ENCODE measurements at regions not wholly inside any gene's neighbourhood (a gene's known extent, or its start where the extent isn't known, plus 50 kb on each side); places are given as distances from the start of the nearest gene placed in this dataset.

- H3K4me3 ChIP-seq (ENCODE audit: low read depth, low read length), result no peak overlapping the region
- no peak for DNase-seq (ENCODE audit: low read depth)
Measured at GRCh38 chr3:99128235-99128634, 226.7 kb upstream of the DCBLD2 start.

GRCh38 chr3:99126316-99126715 lies 224.8 kb upstream of the DCBLD2 start:
- no peak for DNase-seq (ENCODE audit: low read depth)
- no peak for TF ChIP-seq CTCF (IDR thresholded peaks at IDR 0.05; ENCODE audit: insufficient read depth, low read depth, low read length)

More at GRCh38 chr3:99128235-99128634, 226.7 kb upstream of the DCBLD2 start:
- TF ChIP-seq CTCF (IDR thresholded peaks at IDR 0.05; ENCODE audit: insufficient read depth, low read depth, low read length), result no peak

GRCh38 chr3:99119385-99119784 lies 217.9 kb upstream of the DCBLD2 start:
- TF ChIP-seq CTCF (IDR thresholded peaks at IDR 0.05; ENCODE audit: insufficient read depth, low read depth, low read length), result no peak
- no peak for DNase-seq (ENCODE audit: low read depth)
- no peak overlapping the region for H3K4me3 ChIP-seq (ENCODE audit: low read depth, low read length)

More at GRCh38 chr3:99126316-99126715, 224.8 kb upstream of the DCBLD2 start:
- H3K4me3 ChIP-seq (ENCODE audit: low read depth, low read length), result no peak overlapping the region

- TF ChIP-seq CTCF (IDR thresholded peaks at IDR 0.05; ENCODE audit: insufficient read depth, low read depth, low read length), result no peak
- DNase-seq (ENCODE audit: low read depth), result no peak
- no peak overlapping the region for H3K4me3 ChIP-seq (ENCODE audit: low read depth, low read length)
Measured at GRCh38 chr3:99118381-99118780, 216.9 kb upstream of the DCBLD2 start.

GRCh38 chr3:99114565-99115291 lies 213.2 kb upstream of the DCBLD2 start:
- peak; percentile 99 for TF ChIP-seq CTCF (IDR thresholded peaks at IDR 0.05; ENCODE audit: insufficient read depth, low read depth, low read length)
- DNase-seq (ENCODE audit: low read depth), result peak; percentile 68
- no peak overlapping the region for H3K4me3 ChIP-seq (ENCODE audit: low read depth, low read length)

- no peak for DNase-seq (ENCODE audit: low read depth)
- no peak overlapping the region for H3K4me3 ChIP-seq (ENCODE audit: low read depth, low read length)
- TF ChIP-seq CTCF (IDR thresholded peaks at IDR 0.05; ENCODE audit: insufficient read depth, low read depth, low read length), result no peak
Measured at GRCh38 chr3:99111235-99111634, 209.7 kb upstream of the DCBLD2 start.

- no peak for DNase-seq (ENCODE audit: low read depth)
- no peak overlapping the region for H3K4me3 ChIP-seq (ENCODE audit: low read depth, low read length)
- TF ChIP-seq CTCF (IDR thresholded peaks at IDR 0.05; ENCODE audit: insufficient read depth, low read depth, low read length), result no peak
Measured at GRCh38 chr3:99110401-99110800, 208.9 kb upstream of the DCBLD2 start.
